Forelimb muscle (tissue), 1 donor: ENCODE measurements at regions not wholly inside any gene's neighbourhood (a gene's known extent, or its start where the extent isn't known, plus 50 kb on each side); places are given as distances from the start of the nearest gene placed in this dataset.

Source experiments
- DNase-seq: peaks from one replicate; pipeline ENCODE4 v3.0.0-alpha.2; 2013; ENCODE audit warnings: low read depth

GRCh38 chr3:66592016-66592761 lies 91.4 kb upstream of the LRIG1 start:
- DNase-seq = no peak

- no peak for DNase-seq
Measured at GRCh38 chr3:66592927-66593625, 92.3 kb upstream of the LRIG1 start.

- DNase-seq = no peak
Measured at GRCh38 chr3:66593978-66594377, 93.2 kb upstream of the LRIG1 start.

GRCh38 chr3:66597308-66597863 lies 96.6 kb upstream of the LRIG1 start:
- DNase-seq = no peak

- no peak for DNase-seq
Measured at GRCh38 chr3:66598168-66598567, 97.3 kb upstream of the LRIG1 start.

- no peak for DNase-seq
Measured at GRCh38 chr3:66602237-66602636, 101.4 kb upstream of the LRIG1 start.

- DNase-seq = no peak
Measured at GRCh38 chr3:66602691-66603090, 101.9 kb upstream of the LRIG1 start.

- no peak for DNase-seq
Measured at GRCh38 chr3:66603151-66603611, 102.4 kb upstream of the LRIG1 start.

GRCh38 chr3:66604481-66604880 lies 103.7 kb upstream of the LRIG1 start:
- no peak for DNase-seq

GRCh38 chr3:66606126-66606525 lies 105.3 kb upstream of the LRIG1 start:
- DNase-seq = no peak

- no peak for DNase-seq
Measured at GRCh38 chr3:66606868-66607267, 106.0 kb upstream of the LRIG1 start.

GRCh38 chr3:66609660-66610561 lies 109.1 kb upstream of the LRIG1 start:
- no peak for DNase-seq

GRCh38 chr3:66610562-66610909 lies 109.7 kb upstream of the LRIG1 start:
- DNase-seq = no peak

- no peak for DNase-seq
Measured at GRCh38 chr3:66615643-66616301, 115.0 kb upstream of the LRIG1 start.

GRCh38 chr3:66617351-66617750 lies 116.5 kb upstream of the LRIG1 start:
- DNase-seq = no peak

- DNase-seq = no peak
Measured at GRCh38 chr3:66618066-66618465, 117.2 kb upstream of the LRIG1 start.

GRCh38 chr3:66620296-66620695 lies 119.5 kb upstream of the LRIG1 start:
- no peak for DNase-seq

GRCh38 chr3:66622756-66623457 lies 122.1 kb upstream of the LRIG1 start:
- no peak for DNase-seq

- peak; percentile 20 for DNase-seq
Measured at GRCh38 chr3:66625505-66626216, 124.8 kb upstream of the LRIG1 start.
